Ascending aorta (tissue), 2 donors: ENCODE measurements at regions not wholly inside any gene's neighbourhood (a gene's known extent, or its start where the extent isn't known, plus 50 kb on each side); places are given as distances from the start of the nearest gene placed in this dataset.

Source experiments
- DNase-seq, 2 donors: peaks; one replicate each; pipeline ENCODE4 v3.0.0-alpha.2; 2019; ENCODE audit warnings: low spot score in 2 of 2
- H3K27ac ChIP-seq, 2 donors: fragments of 200-600 bp; sonication (generic); one replicate each; pipeline ENCODE4 v1.5.1; 2016 to 2017; ENCODE audit warnings: mild to moderate bottlenecking in 1 of 2
- H3K27me3 ChIP-seq: fragments of 200-600 bp; sonication (generic); one replicate; pipeline ENCODE4 v1.5.1; 2017
- H3K36me3 ChIP-seq, 2 donors: fragments of 200-600 bp; sonication (generic); one replicate each; pipeline ENCODE4 v1.5.1; 2016
- H3K4me1 ChIP-seq, 2 donors: fragments of 200-600 bp; sonication (generic); one replicate each; pipeline ENCODE4 v1.5.1; 2016 to 2017; ENCODE audit warnings: mild to moderate bottlenecking in 1 of 2
- H3K4me3 ChIP-seq, 2 donors: fragments of 200-600 bp; sonication (generic); one replicate each; pipeline ENCODE4 v1.5.1; 2016 to 2017; ENCODE audit warnings: mild to moderate bottlenecking in 1 of 2
- H3K9me3 ChIP-seq, 2 donors: fragments of 200-600 bp; sonication (generic); one replicate each; pipeline ENCODE4 v1.5.1; 2016
- intact Hi-C: fragments of 100-400 bp; cut with DNase I; formaldehyde crosslinking; loops from one replicate; pipeline ENCODE4 v1.15.1; 2023
- TF ChIP-seq, protein P1 (sequence below), 3 experiments: fragments of 200-600 bp in 2 of 3; fragments of 450-650 bp in 1 of 3; sonication (generic) in 2 of 3; IDR thresholded peaks; one replicate each; pipeline ENCODE4 v1.5.1; 2016 to 2019; ENCODE audit warnings: antibody characterized with exemption in 3 of 3, mild to moderate bottlenecking in 1 of 3, moderate library complexity in 1 of 3

DNA sequence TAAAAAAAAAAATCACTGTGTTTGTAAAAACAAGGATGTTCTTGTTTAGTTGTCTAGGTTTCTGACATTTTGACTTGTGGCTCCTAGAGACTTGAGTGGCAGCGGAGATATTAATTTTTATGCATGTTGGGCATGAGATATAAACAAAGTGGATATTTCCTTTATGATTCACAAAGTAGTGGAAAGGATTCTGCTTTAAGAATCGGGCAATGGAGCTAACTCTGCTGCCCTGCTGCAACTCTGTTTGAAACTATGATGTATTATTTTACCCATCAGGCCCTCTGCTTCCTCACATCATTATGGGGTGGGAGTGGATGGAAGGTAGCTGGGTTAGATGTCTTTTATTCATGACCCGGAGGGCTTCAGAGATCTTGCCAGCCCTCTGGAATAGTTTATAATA, 94.1 kb upstream of the CD180 start:
- Histone ChIP-seq H3K36me3 (no peaks in the 10 kb centered on the region), H3K27ac (no peak overlapping the region), H3K27me3 (no peaks in the 10 kb centered on the region), H3K4me1 (peaks cover 0 to 16% of the 10 kb centered on the region in 2 donors), H3K9me3 (no peaks in the 10 kb centered on the region), H3K4me3 (no peak overlapping the region)
- TF ChIP-seq, protein P1, sequence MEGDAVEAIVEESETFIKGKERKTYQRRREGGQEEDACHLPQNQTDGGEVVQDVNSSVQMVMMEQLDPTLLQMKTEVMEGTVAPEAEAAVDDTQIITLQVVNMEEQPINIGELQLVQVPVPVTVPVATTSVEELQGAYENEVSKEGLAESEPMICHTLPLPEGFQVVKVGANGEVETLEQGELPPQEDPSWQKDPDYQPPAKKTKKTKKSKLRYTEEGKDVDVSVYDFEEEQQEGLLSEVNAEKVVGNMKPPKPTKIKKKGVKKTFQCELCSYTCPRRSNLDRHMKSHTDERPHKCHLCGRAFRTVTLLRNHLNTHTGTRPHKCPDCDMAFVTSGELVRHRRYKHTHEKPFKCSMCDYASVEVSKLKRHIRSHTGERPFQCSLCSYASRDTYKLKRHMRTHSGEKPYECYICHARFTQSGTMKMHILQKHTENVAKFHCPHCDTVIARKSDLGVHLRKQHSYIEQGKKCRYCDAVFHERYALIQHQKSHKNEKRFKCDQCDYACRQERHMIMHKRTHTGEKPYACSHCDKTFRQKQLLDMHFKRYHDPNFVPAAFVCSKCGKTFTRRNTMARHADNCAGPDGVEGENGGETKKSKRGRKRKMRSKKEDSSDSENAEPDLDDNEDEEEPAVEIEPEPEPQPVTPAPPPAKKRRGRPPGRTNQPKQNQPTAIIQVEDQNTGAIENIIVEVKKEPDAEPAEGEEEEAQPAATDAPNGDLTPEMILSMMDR (IDR thresholded peaks at IDR 0.05): no peak
- intact Hi-C loops: loop anchor here (1.0 kb wide), 1 partner anchor 9 kb away; no protein-coding TSS in a partner anchor
- no peak for DNase-seq

DNA sequence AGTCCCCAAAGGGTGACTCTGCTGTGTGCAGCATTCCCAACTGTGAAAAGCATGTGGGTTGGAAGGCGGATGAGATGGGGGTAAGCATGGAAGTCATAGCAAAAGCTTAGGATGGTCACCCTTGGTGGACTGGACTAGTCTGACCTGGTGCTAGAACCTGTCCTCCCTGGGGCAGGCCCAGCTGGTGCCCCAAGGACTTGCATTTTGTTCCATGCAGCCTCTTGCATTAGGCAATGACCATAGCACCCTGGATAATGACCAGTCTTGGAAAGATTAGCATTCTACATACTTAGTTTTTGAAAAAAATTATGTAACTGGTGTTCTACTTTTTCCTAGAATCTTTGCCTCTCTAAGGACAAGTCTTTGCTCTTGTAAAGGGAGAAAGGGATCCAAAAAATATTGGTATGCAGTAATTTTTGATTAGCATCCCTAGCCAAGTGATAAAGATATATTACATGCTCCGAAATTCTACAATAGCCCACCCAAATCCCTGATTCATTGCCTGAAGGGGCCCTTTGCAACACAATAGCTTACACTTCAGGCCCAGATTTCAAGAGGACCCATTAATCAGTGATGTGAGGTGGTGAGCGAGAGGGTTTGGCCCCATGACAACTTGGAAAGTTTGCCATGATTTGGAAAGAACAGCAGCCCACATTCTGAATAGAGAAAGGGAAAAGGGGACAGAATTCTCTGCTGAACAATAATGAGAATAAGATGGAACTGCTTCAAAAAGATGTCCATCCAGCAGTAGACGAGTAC, 93.3 kb upstream of the CD180 start:
- TF ChIP-seq, protein P1 (IDR thresholded peaks at IDR 0.05): no peak

DNA sequence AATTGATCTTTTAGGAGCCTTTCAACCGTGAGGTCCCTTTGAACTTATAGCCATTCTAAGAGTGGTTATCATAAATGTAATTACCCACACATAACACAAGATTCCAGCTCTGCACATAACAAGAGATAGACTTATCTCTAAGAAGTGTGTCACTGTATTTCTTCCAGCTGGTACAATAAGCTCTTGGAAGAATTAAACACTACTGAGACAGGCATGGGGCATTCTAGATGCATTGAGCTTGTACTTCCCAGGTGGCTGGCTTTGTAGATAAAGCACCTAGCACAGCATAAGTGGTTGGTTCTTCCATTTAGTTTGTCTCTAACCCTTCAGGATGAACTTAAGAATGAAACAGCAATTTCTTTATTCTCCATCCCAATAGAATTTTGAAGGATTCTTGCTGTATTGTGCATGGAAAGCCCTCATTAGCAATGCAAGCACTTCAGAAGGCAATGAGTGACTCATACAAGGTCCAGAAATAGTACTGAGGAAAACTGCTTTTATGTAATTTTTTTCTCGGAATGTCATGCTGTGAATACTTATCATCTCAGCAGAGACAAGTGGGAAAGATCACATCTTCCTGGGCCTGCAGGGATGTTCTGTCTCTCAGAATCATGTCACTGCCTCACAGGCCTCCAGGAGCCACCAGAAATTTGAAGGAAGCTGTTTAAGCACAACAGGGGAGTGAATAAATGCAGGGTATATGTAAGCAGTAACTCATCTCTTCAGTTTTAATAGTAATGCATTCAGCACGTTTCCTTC, 91.1 kb upstream of the CD180 start:
- no peak for DNase-seq
- H3K27ac ChIP-seq: no peak overlapping the region
- H3K4me3 ChIP-seq: no peak overlapping the region
- no peaks in the 10 kb centered on the region for H3K9me3 ChIP-seq
- intact Hi-C loops: no loop called here
- no peaks in the 10 kb centered on the region for H3K27me3 ChIP-seq
- no peaks in the 10 kb centered on the region for H3K36me3 ChIP-seq
- peaks cover 0 to 21% of the 10 kb centered on the region in 2 donors for H3K4me1 ChIP-seq
- TF ChIP-seq, protein P1 (IDR thresholded peaks at IDR 0.05): no peak

More for the DNA sequence above, 93.3 kb upstream of the CD180 start:
- H3K4me1 ChIP-seq: peaks cover 0 to 16% of the 10 kb centered on the region in 2 donors
- H3K27me3 ChIP-seq: no peaks in the 10 kb centered on the region
- H3K9me3 ChIP-seq: no peaks in the 10 kb centered on the region
- peak overlapping the region; percentile 27 to 37 for H3K27ac ChIP-seq
- H3K4me3 ChIP-seq: no peak overlapping the region
- no peak for DNase-seq
- intact Hi-C loops: loop anchor here (1.0 kb wide), 1 partner anchor 9 kb away; no protein-coding TSS in a partner anchor
- H3K36me3 ChIP-seq: no peaks in the 10 kb centered on the region

DNA sequence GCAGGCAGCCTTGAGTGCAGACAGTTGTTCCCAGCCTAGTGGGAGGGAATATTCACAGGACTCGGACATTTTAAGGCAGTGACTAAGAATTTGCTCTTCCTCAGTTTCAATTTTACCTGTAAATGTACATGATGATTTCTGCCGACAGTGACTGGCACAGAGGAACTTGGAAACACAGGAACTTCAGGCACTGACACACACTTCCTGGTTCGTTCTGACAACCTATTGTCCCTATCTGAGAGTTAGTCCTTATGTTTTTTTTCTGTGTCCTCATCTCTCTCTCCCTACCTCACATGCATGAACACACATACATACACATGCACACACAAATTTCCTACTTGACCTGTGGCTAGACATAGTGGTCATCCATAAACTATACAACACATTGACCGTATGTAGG, 89.4 kb upstream of the CD180 start:
- TF ChIP-seq, protein P1 (IDR thresholded peaks at IDR 0.05): no peak
- H3K27me3 ChIP-seq: no peaks in the 10 kb centered on the region
- DNase-seq: no peak
- no peaks in the 10 kb centered on the region for H3K9me3 ChIP-seq
- no peaks in the 10 kb centered on the region for H3K36me3 ChIP-seq
- no peak overlapping the region for H3K4me3 ChIP-seq
- intact Hi-C loops: no loop called here
- peaks cover 0 to 21% of the 10 kb centered on the region in 2 donors for H3K4me1 ChIP-seq
- H3K27ac ChIP-seq: no peak overlapping the region

DNA sequence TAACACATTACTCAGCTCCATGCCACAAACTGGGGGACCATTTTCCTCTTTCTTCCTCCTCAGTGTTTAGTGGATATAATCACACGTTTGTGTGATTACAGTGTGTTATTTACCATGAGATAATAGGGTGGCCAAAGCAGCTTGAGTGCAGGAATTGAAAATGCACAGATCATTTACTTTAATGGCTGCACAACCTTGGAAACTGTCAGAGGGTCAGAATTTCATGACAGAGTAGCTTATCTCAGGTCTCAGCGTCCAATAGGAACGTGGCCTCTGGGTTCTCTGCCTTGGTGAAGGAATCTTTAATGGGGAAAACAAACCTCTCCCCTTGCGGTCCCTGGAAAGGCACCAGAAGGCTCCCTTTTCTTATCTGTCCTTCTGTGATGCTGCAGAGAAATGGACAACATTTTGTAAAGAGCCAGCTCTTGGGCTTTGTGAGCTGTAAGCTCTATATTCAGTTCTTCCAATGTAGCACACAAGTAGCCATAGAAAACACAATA, 87.4 kb upstream of the CD180 start:
- DNase-seq: no peak
- H3K9me3 ChIP-seq: peaks cover 0 to under 1% of the 10 kb centered on the region in 2 donors
- H3K36me3 ChIP-seq: no peaks in the 10 kb centered on the region
- intact Hi-C loops: no loop called here
- no peak overlapping the region for H3K27ac ChIP-seq
- TF ChIP-seq, protein P1 (IDR thresholded peaks at IDR 0.05): no peak
- H3K27me3 ChIP-seq: no peaks in the 10 kb centered on the region
- peaks cover 0 to 15% of the 10 kb centered on the region in 2 donors for H3K4me1 ChIP-seq
- H3K4me3 ChIP-seq: no peak overlapping the region
